ENCODE measurements at regions not wholly inside any gene's neighbourhood (a gene's known extent, or its start where the extent isn't known, plus 50 kb on each side); places are given as distances from the start of the nearest gene placed in this dataset.

DNA sequence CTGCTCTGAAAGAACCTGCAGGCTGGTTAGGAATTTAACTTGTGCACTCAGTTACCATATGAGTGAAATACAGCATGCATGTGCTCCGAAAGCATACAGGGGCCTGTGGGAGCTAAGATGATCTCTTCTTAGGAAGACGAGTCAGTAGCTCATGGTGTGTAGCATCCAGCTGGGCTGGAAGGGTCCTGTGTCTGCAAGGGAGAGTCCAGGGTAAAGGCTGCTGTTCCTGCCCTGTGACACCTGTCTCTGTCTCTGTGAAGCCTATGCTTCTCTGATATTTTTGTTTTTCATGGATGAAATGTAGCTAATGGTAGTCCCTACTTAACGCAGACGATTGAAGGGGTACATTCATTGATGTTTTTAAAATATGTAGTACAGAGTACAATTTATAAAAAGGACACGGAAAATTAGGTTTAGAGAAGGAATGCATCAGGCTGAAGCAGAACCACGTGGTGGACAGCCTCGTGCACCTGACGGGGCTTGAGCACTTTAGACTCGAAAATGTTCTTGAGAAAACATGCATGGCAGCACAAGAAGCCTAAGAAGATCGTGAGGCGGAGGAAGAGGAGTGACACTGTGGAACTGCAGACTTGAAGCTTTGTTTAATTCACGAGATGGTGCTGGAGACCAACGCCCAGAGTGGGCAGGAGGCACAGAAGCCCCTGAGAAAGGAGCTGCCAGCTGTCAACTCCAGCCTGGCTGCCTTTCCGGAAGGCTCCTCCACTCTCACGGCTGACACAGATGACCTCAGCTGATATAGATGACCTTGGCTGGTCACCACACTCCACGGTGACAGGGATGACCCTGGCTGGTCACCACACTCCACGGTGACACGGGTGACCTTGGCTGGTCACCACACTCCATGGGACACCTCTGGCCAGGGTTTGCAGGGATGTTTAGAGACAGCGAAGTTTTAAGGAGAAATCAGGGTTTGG lies 110.6 kb downstream of the TMEM18 start:
- H3K4me3 Mint-ChIP-seq (ENCODE audit: unreplicated experiment), result no peak overlapping the region
- H3K27me3 Mint-ChIP-seq (ENCODE audit: unreplicated experiment), result peaks cover 4% of the 10 kb centered on the region
- no peak for DNase-seq (ENCODE audit: low spot score)

DNA sequence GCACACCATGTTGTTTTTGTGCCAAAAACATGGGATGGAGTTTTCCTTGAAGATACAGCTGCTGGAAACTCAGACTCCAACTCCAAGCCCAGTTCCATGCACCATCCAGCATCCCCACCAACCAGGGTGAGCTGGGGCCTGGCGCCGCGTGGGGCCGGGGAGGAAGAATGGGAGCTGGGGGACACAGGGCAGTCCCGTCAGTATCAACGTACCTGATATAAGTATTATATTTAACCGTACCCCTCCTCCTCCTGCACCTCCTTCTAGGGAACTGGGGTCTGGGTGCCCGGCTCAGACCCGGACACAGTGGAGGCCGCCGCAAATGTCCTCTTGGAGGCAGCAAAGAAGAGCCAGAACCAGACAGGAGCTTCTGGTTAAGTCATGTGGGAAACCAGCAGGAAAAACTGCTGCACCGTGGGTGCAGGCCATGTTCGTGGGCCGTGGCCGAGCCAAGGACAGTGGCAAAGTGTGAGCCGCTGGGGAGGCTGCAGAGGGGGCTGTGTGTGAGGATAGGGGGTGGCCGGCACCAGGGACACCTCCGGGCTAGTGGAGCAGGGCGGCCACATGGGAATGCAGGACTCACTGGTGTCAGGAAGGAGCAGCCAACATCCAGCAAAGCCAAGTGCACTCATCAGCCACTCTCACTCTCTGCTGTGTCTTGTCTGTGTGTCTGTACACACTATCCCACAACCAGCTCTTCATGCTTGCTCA lies 112.6 kb downstream of the TMEM18 start:
- no peaks in the 10 kb centered on the region for H3K9me3 Mint-ChIP-seq (ENCODE audit: unreplicated experiment)
- no peak overlapping the region for H3K27ac Mint-ChIP-seq (ENCODE audit: unreplicated experiment)
- H3K4me3 Mint-ChIP-seq (ENCODE audit: unreplicated experiment), result no peak overlapping the region
- no peaks in the 10 kb centered on the region for H3K36me3 Mint-ChIP-seq (ENCODE audit: low read depth, unreplicated experiment)
- no peak for DNase-seq (ENCODE audit: low spot score)
- no peaks in the 10 kb centered on the region for H3K4me1 Mint-ChIP-seq (ENCODE audit: unreplicated experiment)
- H3K27me3 Mint-ChIP-seq (ENCODE audit: unreplicated experiment), result peaks cover 4% of the 10 kb centered on the region
- TF ChIP-seq, protein P1, sequence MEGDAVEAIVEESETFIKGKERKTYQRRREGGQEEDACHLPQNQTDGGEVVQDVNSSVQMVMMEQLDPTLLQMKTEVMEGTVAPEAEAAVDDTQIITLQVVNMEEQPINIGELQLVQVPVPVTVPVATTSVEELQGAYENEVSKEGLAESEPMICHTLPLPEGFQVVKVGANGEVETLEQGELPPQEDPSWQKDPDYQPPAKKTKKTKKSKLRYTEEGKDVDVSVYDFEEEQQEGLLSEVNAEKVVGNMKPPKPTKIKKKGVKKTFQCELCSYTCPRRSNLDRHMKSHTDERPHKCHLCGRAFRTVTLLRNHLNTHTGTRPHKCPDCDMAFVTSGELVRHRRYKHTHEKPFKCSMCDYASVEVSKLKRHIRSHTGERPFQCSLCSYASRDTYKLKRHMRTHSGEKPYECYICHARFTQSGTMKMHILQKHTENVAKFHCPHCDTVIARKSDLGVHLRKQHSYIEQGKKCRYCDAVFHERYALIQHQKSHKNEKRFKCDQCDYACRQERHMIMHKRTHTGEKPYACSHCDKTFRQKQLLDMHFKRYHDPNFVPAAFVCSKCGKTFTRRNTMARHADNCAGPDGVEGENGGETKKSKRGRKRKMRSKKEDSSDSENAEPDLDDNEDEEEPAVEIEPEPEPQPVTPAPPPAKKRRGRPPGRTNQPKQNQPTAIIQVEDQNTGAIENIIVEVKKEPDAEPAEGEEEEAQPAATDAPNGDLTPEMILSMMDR (IDR thresholded peaks at IDR 0.05; ENCODE audit: unreplicated experiment), result no peak

More for the DNA sequence above, 110.6 kb downstream of the TMEM18 start:
- H3K4me1 Mint-ChIP-seq (ENCODE audit: unreplicated experiment), result no peaks in the 10 kb centered on the region
- H3K9me3 Mint-ChIP-seq (ENCODE audit: unreplicated experiment), result no peaks in the 10 kb centered on the region
- H3K27ac Mint-ChIP-seq (ENCODE audit: unreplicated experiment), result no peak overlapping the region
- no peaks in the 10 kb centered on the region for H3K36me3 Mint-ChIP-seq (ENCODE audit: low read depth, unreplicated experiment)
- TF ChIP-seq, protein P1 (IDR thresholded peaks at IDR 0.05; ENCODE audit: unreplicated experiment), result no peak

DNA sequence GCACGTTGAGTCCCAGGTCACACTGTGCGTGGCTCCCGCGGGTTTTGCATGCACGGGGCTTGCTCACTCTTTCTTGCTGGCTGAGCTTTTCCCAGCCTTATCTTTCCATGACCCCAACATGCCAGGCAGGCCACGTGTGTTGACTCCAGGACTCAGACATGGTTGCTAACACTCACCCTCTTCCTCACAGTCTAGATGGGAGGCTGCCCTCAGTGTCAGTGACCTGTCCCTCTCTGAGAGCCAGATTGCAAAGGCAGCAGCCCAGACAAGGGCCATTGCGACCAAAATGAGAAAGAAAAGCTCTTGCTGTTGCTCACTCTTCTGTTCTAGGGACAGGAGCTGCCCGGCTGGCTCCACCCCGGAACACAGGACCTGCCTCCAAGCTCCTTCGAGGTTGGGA lies 113.7 kb downstream of the TMEM18 start:
- peaks cover 4% of the 10 kb centered on the region for H3K27me3 Mint-ChIP-seq (ENCODE audit: unreplicated experiment)
- TF ChIP-seq, protein P1 (IDR thresholded peaks at IDR 0.05; ENCODE audit: unreplicated experiment), result no peak
- no peak overlapping the region for H3K4me3 Mint-ChIP-seq (ENCODE audit: unreplicated experiment)

DNA sequence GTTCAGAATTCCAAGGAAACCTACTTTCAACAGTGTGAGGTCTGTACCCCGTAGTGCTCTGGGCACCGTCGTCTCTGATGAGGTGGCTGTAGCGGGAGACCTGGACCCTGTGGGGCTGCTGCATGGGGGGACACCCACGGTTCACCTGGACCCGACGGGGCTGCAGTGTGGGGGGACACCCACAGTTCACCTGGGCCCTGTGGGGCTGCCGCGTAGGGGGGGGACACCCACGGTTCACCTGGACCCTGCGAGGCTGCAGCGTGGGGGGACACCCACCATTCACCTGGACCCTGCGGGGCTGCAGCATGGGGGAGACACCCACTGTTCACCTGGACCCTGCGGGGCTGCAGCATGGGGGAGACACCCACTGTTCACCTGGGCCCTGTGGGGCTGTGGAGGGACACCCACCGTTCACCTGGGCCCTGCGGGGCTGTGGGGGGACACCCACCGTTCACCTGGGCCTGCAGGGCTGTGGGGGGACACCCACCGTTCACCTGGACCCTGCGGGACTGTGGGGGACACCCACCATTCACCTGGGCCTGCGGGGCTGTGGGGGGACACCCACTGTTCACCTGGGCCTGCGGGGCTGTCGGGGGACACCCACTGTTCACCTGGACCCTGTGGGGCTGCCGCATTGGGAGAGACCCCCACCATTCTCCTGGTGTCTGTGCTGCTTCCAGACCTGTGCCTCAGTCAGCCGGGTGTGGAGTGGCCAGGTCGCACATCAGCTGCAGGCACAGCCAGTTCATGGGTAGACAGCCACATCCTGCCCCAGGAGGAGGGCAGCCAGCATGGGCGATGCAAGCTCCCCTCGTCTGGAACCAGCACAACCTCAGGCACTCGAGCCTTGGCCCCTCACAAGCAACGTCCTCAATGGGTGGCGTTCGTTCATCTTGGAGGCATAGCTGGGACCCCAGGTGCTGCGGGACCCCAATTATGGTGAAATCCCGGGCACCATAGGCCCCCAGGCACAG lies 114.5 kb downstream of the TMEM18 start:
- peaks cover 4% of the 10 kb centered on the region for H3K27me3 Mint-ChIP-seq (ENCODE audit: unreplicated experiment)
- no peaks in the 10 kb centered on the region for H3K36me3 Mint-ChIP-seq (ENCODE audit: low read depth, unreplicated experiment)
- no peak for DNase-seq (ENCODE audit: low spot score)
- TF ChIP-seq, protein P1 (IDR thresholded peaks at IDR 0.05; ENCODE audit: unreplicated experiment), result no peak
- no peak overlapping the region for H3K4me3 Mint-ChIP-seq (ENCODE audit: unreplicated experiment)
- no peak overlapping the region for H3K27ac Mint-ChIP-seq (ENCODE audit: unreplicated experiment)
- peaks cover 4% of the 10 kb centered on the region for H3K4me1 Mint-ChIP-seq (ENCODE audit: unreplicated experiment)
- no peaks in the 10 kb centered on the region for H3K9me3 Mint-ChIP-seq (ENCODE audit: unreplicated experiment)

More for the DNA sequence above, 113.7 kb downstream of the TMEM18 start:
- no peak overlapping the region for H3K27ac Mint-ChIP-seq (ENCODE audit: unreplicated experiment)
- no peaks in the 10 kb centered on the region for H3K4me1 Mint-ChIP-seq (ENCODE audit: unreplicated experiment)
- no peaks in the 10 kb centered on the region for H3K9me3 Mint-ChIP-seq (ENCODE audit: unreplicated experiment)
- DNase-seq (ENCODE audit: low spot score), result no peak
- no peaks in the 10 kb centered on the region for H3K36me3 Mint-ChIP-seq (ENCODE audit: low read depth, unreplicated experiment)

Data from endothelial cell (in vitro differentiated cells).